Hepatocyte (in vitro differentiated cells): ENCODE measurements at regions not wholly inside any gene's neighbourhood (a gene's known extent, or its start where the extent isn't known, plus 50 kb on each side); places are given as distances from the start of the nearest gene placed in this dataset.

Experiments used
- DNase-seq: peaks from one replicate; pipeline ENCODE4 v3.0.0-alpha.2; 2016; ENCODE audit warnings: low spot score
- H2AFZ ChIP-seq: fragments of 200-600 bp; sonication (generic); 2 replicates; pipeline ENCODE4 v1.6.0; 2016; ENCODE audit warnings: antibody characterized with exemption, mild to moderate bottlenecking
- H3K27ac ChIP-seq: fragments of 200-600 bp; sonication (generic); 2 replicates; pipeline ENCODE4 v1.5.1; 2016; ENCODE audit warnings: mild to moderate bottlenecking
- H3K27me3 ChIP-seq: fragments of 200-600 bp; sonication (generic); 2 replicates; pipeline ENCODE4 v1.6.1; 2016
- H3K36me3 ChIP-seq: fragments of 200-600 bp; sonication (generic); replicated peaks from 2 replicates; pipeline ENCODE4 v1.5.1; 2016; ENCODE audit warnings: low read depth; ENCODE audit not compliant: insufficient read depth
- H3K4me1 ChIP-seq: fragments of 200-600 bp; sonication (generic); 2 replicates; pipeline ENCODE4 v1.5.1; 2016; ENCODE audit warnings: mild to moderate bottlenecking, moderate library complexity; ENCODE audit not compliant: insufficient read depth
- H3K4me2 ChIP-seq: fragments of 200-600 bp; sonication (generic); 2 replicates; pipeline ENCODE4 v1.6.0; 2016
- H3K4me3 ChIP-seq: fragments of 200-600 bp; sonication (generic); 2 replicates; pipeline ENCODE4 v1.5.1; 2016; ENCODE audit warnings: mild to moderate bottlenecking
- H3K79me2 ChIP-seq: fragments of 200-600 bp; sonication (generic); 2 replicates; pipeline ENCODE4 v1.6.0; 2017; ENCODE audit warnings: mild to moderate bottlenecking
- H3K9me2 ChIP-seq: fragments of 200-600 bp; sonication (generic); replicated peaks from 2 replicates; pipeline ENCODE4 v1.6.0; 2017; ENCODE audit warnings: mild to moderate bottlenecking; ENCODE audit not compliant: insufficient read depth
- H3K9me3 ChIP-seq: fragments of 200-600 bp; sonication (generic); 2 replicates; pipeline ENCODE4 v1.5.1; 2016; ENCODE audit warnings: low read depth, mild to moderate bottlenecking
- H4K20me1 ChIP-seq: fragments of 200-600 bp; sonication (generic); 2 replicates; pipeline ENCODE4 v1.6.0; 2016; ENCODE audit warnings: mild to moderate bottlenecking; ENCODE audit not compliant: insufficient read depth, poor library complexity, severe bottlenecking
- EZH2 ChIP-seq: fragments of 200-600 bp; sonication (generic); IDR thresholded peaks from 2 replicates; pipeline ENCODE4 v1.6.1; 2016; ENCODE audit warnings: antibody characterized with exemption, mild to moderate bottlenecking, borderline replicate concordance
- EZH2phosphoT487 ChIP-seq: fragments of 200-600 bp; sonication (generic); IDR thresholded peaks from one replicate; pipeline ENCODE4 v1.6.1; 2018; ENCODE audit warnings: antibody characterized with exemption, mild to moderate bottlenecking, low read depth, moderate library complexity; ENCODE audit not compliant: unreplicated experiment, severe bottlenecking
- WGBS: methylation state at CpG from one replicate; pipeline ENCODE4 v1.1.6; 2016; ENCODE audit warnings: low lambda C conversion rate; ENCODE audit errors: missing lambda C conversion rate; 5-methylcytosine and 5-hydroxymethylcytosine counted together
- TF ChIP-seq, protein P1 (sequence below): fragments of 200-600 bp; sonication (generic); IDR thresholded peaks from 2 replicates; pipeline ENCODE4 v1.5.1; 2016; ENCODE audit warnings: antibody characterized with exemption, mild to moderate bottlenecking; ENCODE audit not compliant: poor library complexity

DNA sequence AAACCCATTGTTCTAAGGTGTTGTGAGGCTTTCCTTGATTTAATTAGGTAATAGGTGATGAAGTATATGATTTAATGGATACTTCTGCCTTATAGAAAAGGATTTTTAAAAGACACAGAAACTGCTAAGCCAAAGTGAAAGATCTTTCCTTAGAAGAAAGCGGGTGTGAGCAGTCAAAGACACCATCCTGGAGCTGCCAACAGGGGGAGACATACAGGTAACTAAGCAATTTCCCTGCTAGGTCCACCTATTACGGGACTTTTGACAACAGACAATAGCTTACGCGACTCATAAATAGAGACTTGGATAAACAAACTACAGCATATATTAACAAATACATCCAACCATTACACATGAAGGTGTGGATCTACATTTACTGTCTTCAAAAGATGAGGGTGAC is 669.5 kb downstream of the SQOR start:
- Histone ChIP-seq H3K27me3 (no peaks in the 10 kb centered on the region), H3K4me3 (no peak overlapping the region), H3K4me2 (no peak overlapping the region), H3K27ac (no peak overlapping the region), H4K20me1 (no peaks in the 10 kb centered on the region), H3K9me2 (no peaks in the 10 kb centered on the region), H2AFZ (no peak overlapping the region), H3K79me2 (no peaks in the 10 kb centered on the region), H3K9me3 (no peaks in the 10 kb centered on the region), H3K4me1 (peaks cover 10% of the 10 kb centered on the region), H3K36me3 (no peaks in the 10 kb centered on the region)
- no peak for TF ChIP-seq EZH2
- TF ChIP-seq, protein P1, sequence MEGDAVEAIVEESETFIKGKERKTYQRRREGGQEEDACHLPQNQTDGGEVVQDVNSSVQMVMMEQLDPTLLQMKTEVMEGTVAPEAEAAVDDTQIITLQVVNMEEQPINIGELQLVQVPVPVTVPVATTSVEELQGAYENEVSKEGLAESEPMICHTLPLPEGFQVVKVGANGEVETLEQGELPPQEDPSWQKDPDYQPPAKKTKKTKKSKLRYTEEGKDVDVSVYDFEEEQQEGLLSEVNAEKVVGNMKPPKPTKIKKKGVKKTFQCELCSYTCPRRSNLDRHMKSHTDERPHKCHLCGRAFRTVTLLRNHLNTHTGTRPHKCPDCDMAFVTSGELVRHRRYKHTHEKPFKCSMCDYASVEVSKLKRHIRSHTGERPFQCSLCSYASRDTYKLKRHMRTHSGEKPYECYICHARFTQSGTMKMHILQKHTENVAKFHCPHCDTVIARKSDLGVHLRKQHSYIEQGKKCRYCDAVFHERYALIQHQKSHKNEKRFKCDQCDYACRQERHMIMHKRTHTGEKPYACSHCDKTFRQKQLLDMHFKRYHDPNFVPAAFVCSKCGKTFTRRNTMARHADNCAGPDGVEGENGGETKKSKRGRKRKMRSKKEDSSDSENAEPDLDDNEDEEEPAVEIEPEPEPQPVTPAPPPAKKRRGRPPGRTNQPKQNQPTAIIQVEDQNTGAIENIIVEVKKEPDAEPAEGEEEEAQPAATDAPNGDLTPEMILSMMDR: peak; percentile 36
- peak; percentile 15 for DNase-seq
- 89% methylated on average over 4 of the region's 4 CpGs for WGBS

DNA sequence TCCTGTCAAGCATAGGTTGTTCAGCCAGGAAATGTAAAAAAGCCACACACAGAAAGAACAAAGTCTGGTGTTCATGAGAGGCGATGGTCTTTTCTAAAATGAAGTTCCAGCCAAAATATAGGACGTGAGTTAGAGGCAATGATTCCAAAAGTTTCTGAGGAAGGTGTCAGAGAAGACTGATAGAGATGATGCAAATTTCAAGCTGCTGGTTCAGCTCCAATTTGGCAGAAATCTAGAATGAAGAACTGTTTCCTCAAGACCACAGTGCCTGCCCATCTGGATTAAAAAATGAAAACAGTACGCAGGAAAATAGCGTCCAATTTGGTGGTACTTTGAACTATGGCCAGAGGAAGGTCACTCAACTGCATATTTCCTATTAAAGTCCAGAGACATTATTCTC is 672.9 kb downstream of the SQOR start:
- DNase-seq: no peak
- H3K36me3 ChIP-seq: no peaks in the 10 kb centered on the region
- H2AFZ ChIP-seq: no peak overlapping the region
- H3K4me3 ChIP-seq: no peak overlapping the region
- H3K9me2 ChIP-seq: no peaks in the 10 kb centered on the region
- no peaks in the 10 kb centered on the region for H3K9me3 ChIP-seq
- TF ChIP-seq EZH2: no peak
- TF ChIP-seq, protein P1: no peak
- TF ChIP-seq EZH2phosphoT487: no peak
- H3K79me2 ChIP-seq: no peaks in the 10 kb centered on the region
- H3K27me3 ChIP-seq: no peaks in the 10 kb centered on the region
- no peak overlapping the region for H3K4me2 ChIP-seq
- H3K4me1 ChIP-seq: no peaks in the 10 kb centered on the region
- WGBS: 86% methylated on average over 4 of the region's 4 CpGs
- no peaks in the 10 kb centered on the region for H4K20me1 ChIP-seq
- no peak overlapping the region for H3K27ac ChIP-seq

DNA sequence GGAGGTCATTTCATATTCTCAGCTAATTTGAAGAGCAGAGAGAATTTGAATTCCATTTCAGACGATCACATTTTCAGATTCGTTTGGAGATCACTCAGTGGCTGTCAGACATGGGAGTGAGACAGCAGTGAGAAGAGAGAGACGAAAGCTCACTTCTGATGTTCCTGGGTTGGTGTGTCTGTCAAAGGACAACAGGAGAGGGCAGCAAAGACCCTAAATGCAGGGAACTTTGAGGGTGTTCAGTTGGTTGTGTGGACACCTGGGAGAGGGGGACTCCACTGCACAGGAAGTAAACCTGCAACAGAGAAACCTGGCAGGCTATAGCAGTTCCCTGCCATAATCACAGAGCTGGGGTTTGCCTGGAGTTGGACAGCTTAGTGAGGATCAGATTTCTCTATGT is 675.1 kb downstream of the SQOR start:
- no peak overlapping the region for H3K27ac ChIP-seq
- no peak for TF ChIP-seq EZH2phosphoT487
- TF ChIP-seq, protein P1: peak; percentile 8
- no peak overlapping the region for H3K4me3 ChIP-seq
- no peaks in the 10 kb centered on the region for H4K20me1 ChIP-seq
- no peaks in the 10 kb centered on the region for H3K4me1 ChIP-seq
- no peaks in the 10 kb centered on the region for H3K79me2 ChIP-seq
- no peak overlapping the region for H2AFZ ChIP-seq
- no peak for DNase-seq
- H3K36me3 ChIP-seq: no peaks in the 10 kb centered on the region
- H3K9me3 ChIP-seq: no peaks in the 10 kb centered on the region
- no peak overlapping the region for H3K4me2 ChIP-seq
- no peaks in the 10 kb centered on the region for H3K9me2 ChIP-seq
- H3K27me3 ChIP-seq: no peaks in the 10 kb centered on the region
- 74% methylated on average over 3 of the region's 3 CpGs for WGBS

DNA sequence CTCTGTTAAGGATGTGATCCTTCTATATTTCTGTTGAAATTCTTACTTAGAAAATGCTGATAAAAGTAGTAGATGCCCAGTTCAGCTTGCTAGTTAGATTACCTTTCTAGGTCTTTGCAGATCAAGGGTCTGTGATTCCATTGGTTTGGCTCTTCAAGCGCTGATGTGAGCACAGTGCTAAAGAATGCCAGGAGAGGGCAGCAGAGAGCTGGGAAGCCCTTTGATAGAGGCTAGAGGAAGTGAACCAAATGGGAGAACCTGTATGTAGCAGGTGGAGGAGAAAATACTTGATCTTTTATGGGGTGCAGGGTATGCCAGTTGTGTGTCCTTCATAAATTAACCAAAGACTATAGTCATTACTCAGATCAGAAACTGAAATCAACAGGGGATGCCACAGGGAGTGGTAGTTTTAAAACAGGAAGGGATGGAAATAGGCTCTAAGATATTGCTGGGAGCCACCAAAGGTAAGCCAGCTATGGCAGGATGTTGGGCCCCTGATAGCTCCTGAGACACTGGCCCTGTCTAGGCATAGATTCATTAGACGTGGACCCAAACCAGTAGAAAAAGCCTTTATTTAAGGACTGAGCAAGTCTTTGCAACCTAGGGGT is 677.4 kb downstream of the SQOR start:
- WGBS: 15% methylated on average over 2 of the region's 2 CpGs
- TF ChIP-seq EZH2phosphoT487: no peak
- TF ChIP-seq, protein P1: peak; percentile 94

More for the DNA sequence above, 677.4 kb downstream of the SQOR start:
- Histone ChIP-seq H3K9me2 (no peaks in the 10 kb centered on the region), H3K36me3 (no peaks in the 10 kb centered on the region), H3K27me3 (no peaks in the 10 kb centered on the region), H3K27ac (no peak overlapping the region), H3K9me3 (no peaks in the 10 kb centered on the region), H3K79me2 (no peaks in the 10 kb centered on the region), H3K4me2 (no peak overlapping the region), H4K20me1 (no peaks in the 10 kb centered on the region), H3K4me3 (no peak overlapping the region), H3K4me1 (no peaks in the 10 kb centered on the region), H2AFZ (no peak overlapping the region)
- DNase-seq: peak; percentile 88
